Suprapubic skin (tissue), 3 donors: ENCODE measurements at regions not wholly inside any gene's neighbourhood (a gene's known extent, or its start where the extent isn't known, plus 50 kb on each side); places are given as distances from the start of the nearest gene placed in this dataset.

Experiments
- EP300 ChIP-seq: sonication (generic); formaldehyde crosslinking; IDR thresholded peaks from one replicate; pipeline ENCODE4 v1.6.1; 2017; ENCODE audit warnings: antibody characterized with exemption
- POLR2A ChIP-seq, 2 donors: fragments of 450-650 bp; IDR thresholded peaks; one replicate each; pipeline ENCODE4 v1.6.1; 2017; ENCODE audit warnings: antibody characterized with exemption in 2 of 2, mild to moderate bottlenecking in 2 of 2, moderate library complexity in 2 of 2
- TF ChIP-seq, protein P1 (sequence below), 2 donors: fragments of 200-600 bp in 1 of 2; fragments of 450-650 bp in 1 of 2; sonication (generic) in 1 of 2; IDR thresholded peaks; one replicate each; pipeline ENCODE4 v1.5.1; 2016 to 2019; ENCODE audit warnings: antibody characterized with exemption in 2 of 2, mild to moderate bottlenecking in 1 of 2, moderate library complexity in 1 of 2

DNA sequence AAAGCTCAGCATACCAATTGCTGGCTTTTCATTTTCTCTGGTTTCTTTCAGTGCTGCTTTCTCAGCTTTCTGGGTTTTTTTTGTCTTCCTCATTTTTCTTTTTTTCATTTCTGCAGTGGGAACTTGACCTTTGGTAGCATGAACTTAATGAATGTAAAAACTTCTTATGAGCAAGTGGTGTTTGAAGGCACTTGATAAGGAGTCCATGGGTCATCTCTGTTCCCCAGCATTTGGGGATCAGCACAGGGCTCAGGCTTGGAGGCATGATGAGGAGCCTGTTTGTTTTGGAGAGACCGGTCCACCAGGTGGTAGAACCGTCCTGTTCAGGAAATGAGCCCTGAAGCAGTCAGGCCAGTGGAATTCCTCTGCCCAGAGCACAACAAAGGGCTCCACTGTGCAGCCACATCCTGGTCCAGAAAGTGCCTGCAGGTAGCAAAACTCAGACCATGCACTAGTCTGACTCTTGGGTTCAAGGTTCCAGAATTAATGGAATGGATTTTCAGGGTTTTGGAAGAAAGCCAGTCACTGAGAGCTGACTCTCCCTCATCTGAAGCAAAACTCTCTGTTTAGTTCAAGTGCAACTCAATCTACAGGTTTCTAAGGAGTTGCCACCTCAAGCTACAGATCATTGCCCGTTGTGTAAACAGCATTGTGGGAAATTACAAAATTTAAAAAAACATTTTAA is 52.3 kb upstream of the ADGRF1 start:
- TF ChIP-seq, protein P1, sequence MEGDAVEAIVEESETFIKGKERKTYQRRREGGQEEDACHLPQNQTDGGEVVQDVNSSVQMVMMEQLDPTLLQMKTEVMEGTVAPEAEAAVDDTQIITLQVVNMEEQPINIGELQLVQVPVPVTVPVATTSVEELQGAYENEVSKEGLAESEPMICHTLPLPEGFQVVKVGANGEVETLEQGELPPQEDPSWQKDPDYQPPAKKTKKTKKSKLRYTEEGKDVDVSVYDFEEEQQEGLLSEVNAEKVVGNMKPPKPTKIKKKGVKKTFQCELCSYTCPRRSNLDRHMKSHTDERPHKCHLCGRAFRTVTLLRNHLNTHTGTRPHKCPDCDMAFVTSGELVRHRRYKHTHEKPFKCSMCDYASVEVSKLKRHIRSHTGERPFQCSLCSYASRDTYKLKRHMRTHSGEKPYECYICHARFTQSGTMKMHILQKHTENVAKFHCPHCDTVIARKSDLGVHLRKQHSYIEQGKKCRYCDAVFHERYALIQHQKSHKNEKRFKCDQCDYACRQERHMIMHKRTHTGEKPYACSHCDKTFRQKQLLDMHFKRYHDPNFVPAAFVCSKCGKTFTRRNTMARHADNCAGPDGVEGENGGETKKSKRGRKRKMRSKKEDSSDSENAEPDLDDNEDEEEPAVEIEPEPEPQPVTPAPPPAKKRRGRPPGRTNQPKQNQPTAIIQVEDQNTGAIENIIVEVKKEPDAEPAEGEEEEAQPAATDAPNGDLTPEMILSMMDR (IDR thresholded peaks at IDR 0.05), result no peak
- TF ChIP-seq POLR2A (IDR thresholded peaks at IDR 0.05) (no peak), EP300 (no peak)
